ENCODE measurements at regions not wholly inside any gene's neighbourhood (a gene's known extent, or its start where the extent isn't known, plus 50 kb on each side); places are given as distances from the start of the nearest gene placed in this dataset.

- TF ChIP-seq EZH2 (optimal IDR thresholded peaks at IDR 0.05; ENCODE audit: low read depth, low read length) (no peak), EZH2phosphoT487 (IDR thresholded peaks at IDR 0.05; ENCODE audit: low read length) (no peak), CTCF (IDR thresholded peaks at IDR 0.05; ENCODE audit: low read length) (no peak)
- no peaks in the 10 kb centered on the region for H3K79me2 ChIP-seq (ENCODE audit: low read length)
- H3K27ac ChIP-seq (ENCODE audit: low read length), result no peak overlapping the region
- H3K9me2 ChIP-seq (replicated peaks; ENCODE audit: insufficient read depth, low read length), result no peaks in the 10 kb centered on the region
- H4K20me1 ChIP-seq (ENCODE audit: insufficient read depth, low read length), result no peaks in the 10 kb centered on the region
- H3K4me2 ChIP-seq (ENCODE audit: low read depth, low read length), result no peak overlapping the region
- H3F3A ChIP-seq (ENCODE audit: insufficient read depth, low read length), result no peaks in the 10 kb centered on the region
- H3K9ac ChIP-seq (ENCODE audit: low read length), result no peak overlapping the region
- H3K4me1 ChIP-seq (ENCODE audit: low read length), result no peaks in the 10 kb centered on the region; the same call in 1 of the 2 replicates
- H3K9me3 ChIP-seq (replicated peaks; ENCODE audit: insufficient read depth, low read length), result no peaks in the 10 kb centered on the region
- no peak for DNase-seq
- no peak overlapping the region for H2AFZ ChIP-seq (ENCODE audit: low read length)
- no peaks in the 10 kb centered on the region for H3K27me3 ChIP-seq (replicated peaks; ENCODE audit: insufficient read depth, low read length)
- no peak overlapping the region for H3K4me3 ChIP-seq (ENCODE audit: low read length)
- no peaks in the 10 kb centered on the region for H3K36me3 ChIP-seq (replicated peaks; ENCODE audit: insufficient read depth, low read length)
Measured at GRCh38 chr4:181962321-181962720, 280.9 kb upstream of the TENM3 start.

- no peak overlapping the region for H3K9ac ChIP-seq (ENCODE audit: low read length)
- no peaks in the 10 kb centered on the region for H3F3A ChIP-seq (ENCODE audit: insufficient read depth, low read length)
- H3K36me3 ChIP-seq (replicated peaks; ENCODE audit: insufficient read depth, low read length), result no peaks in the 10 kb centered on the region
- no peak for DNase-seq
- no peaks in the 10 kb centered on the region for H3K79me2 ChIP-seq (ENCODE audit: low read length)
- no peak overlapping the region for H3K27ac ChIP-seq (ENCODE audit: low read length)
- H2AFZ ChIP-seq (ENCODE audit: low read length), result no peak overlapping the region
- H4K20me1 ChIP-seq (ENCODE audit: insufficient read depth, low read length), result no peaks in the 10 kb centered on the region
- no peak overlapping the region for H3K4me2 ChIP-seq (ENCODE audit: low read depth, low read length)
- TF ChIP-seq EZH2phosphoT487 (IDR thresholded peaks at IDR 0.05; ENCODE audit: low read length) (no peak), CTCF (IDR thresholded peaks at IDR 0.05; ENCODE audit: low read length) (no peak), EZH2 (optimal IDR thresholded peaks at IDR 0.05; ENCODE audit: low read depth, low read length) (no peak)
- H3K9me3 ChIP-seq (replicated peaks; ENCODE audit: insufficient read depth, low read length), result no peaks in the 10 kb centered on the region
- no peaks in the 10 kb centered on the region for H3K27me3 ChIP-seq (replicated peaks; ENCODE audit: insufficient read depth, low read length)
- H3K9me2 ChIP-seq (replicated peaks; ENCODE audit: insufficient read depth, low read length), result no peaks in the 10 kb centered on the region
- H3K4me1 ChIP-seq (ENCODE audit: low read length), result no peaks in the 10 kb centered on the region; the same call in 1 of the 2 replicates
- H3K4me3 ChIP-seq (ENCODE audit: low read length), result no peak overlapping the region
Measured at GRCh38 chr4:181964731-181965130, 278.5 kb upstream of the TENM3 start.

- H2AFZ ChIP-seq (ENCODE audit: low read length), result no peak overlapping the region
- no peaks in the 10 kb centered on the region for H3K36me3 ChIP-seq (replicated peaks; ENCODE audit: insufficient read depth, low read length)
- no peak overlapping the region for H3K27ac ChIP-seq (ENCODE audit: low read length)
- peaks cover 5% of the 10 kb centered on the region; the same call in 1 of the 2 replicates for H3F3A ChIP-seq (ENCODE audit: insufficient read depth, low read length)
- peaks cover 13% of the 10 kb centered on the region for H3K4me1 ChIP-seq (ENCODE audit: low read length)
- no peaks in the 10 kb centered on the region for H3K27me3 ChIP-seq (replicated peaks; ENCODE audit: insufficient read depth, low read length)
- no peaks in the 10 kb centered on the region for H3K9me2 ChIP-seq (replicated peaks; ENCODE audit: insufficient read depth, low read length)
- no peak overlapping the region for H3K9ac ChIP-seq (ENCODE audit: low read length)
- H4K20me1 ChIP-seq (ENCODE audit: insufficient read depth, low read length), result no peaks in the 10 kb centered on the region
- H3K4me2 ChIP-seq (ENCODE audit: low read depth, low read length), result no peak overlapping the region
- no peak overlapping the region for H3K4me3 ChIP-seq (ENCODE audit: low read length)
- no peaks in the 10 kb centered on the region for H3K9me3 ChIP-seq (replicated peaks; ENCODE audit: insufficient read depth, low read length)
- TF ChIP-seq CTCF (IDR thresholded peaks at IDR 0.05; ENCODE audit: low read length) (no peak), EZH2 (optimal IDR thresholded peaks at IDR 0.05; ENCODE audit: low read depth, low read length) (no peak)
- DNase-seq, result peak; percentile 23
- no peaks in the 10 kb centered on the region for H3K79me2 ChIP-seq (ENCODE audit: low read length)
Measured at GRCh38 chr4:181966104-181966551, 277.1 kb upstream of the TENM3 start.

Data from MM.1S (cell line).